ENCODE measurements at regions not wholly inside any gene's neighbourhood (a gene's known extent, or its start where the extent isn't known, plus 50 kb on each side); places are given as distances from the start of the nearest gene placed in this dataset.
A peak's percentile ranks its signal among the peaks of the same experiment; 100 is the strongest.

DNA sequence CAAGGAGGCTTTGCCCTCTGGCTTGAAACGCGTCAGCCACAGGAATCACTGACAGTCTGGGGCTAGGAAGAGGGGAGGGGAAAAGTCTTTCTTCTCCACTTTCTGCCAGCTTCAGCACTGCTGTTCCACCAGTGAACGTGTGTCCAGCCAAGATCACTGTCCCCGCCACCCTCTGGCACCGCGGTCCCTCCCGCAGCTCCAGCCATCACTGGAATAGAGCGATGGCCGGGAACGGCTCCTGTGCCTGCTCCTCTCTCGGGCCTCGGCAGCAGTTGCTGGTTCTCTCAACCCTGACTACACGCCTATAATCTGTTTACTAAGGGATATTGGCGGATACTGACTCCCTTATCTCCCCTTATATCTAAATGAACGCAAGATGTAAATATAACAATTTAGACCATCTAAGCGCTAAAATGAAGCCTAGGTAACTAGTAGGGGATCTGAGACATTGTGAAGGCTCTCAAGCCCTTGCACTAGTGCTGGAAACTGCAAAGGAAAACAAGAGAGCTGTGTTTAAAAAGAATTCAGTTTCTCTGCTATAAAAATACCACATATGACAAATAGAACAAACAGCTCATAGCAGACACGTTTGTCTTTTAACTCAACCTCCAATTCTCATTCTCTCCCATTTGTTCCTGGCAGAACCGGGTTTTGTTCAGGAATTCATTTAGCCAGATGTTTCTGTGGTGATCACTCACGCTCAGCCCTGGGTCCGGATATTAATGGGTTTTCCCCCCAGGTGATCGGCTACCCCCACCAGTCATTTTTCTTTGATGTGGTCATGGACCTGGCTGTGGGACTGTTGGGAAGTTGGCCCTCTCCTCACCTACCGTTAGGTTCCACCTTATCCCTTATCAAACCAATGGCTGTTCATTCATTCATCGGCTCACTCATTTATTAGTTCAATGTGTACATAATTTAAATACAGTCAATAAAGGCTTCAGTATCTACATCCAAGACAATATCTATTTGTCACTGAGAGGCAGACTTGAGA is 149.8 kb downstream of the MED10 start:
- no peak for DNase-seq

DNA sequence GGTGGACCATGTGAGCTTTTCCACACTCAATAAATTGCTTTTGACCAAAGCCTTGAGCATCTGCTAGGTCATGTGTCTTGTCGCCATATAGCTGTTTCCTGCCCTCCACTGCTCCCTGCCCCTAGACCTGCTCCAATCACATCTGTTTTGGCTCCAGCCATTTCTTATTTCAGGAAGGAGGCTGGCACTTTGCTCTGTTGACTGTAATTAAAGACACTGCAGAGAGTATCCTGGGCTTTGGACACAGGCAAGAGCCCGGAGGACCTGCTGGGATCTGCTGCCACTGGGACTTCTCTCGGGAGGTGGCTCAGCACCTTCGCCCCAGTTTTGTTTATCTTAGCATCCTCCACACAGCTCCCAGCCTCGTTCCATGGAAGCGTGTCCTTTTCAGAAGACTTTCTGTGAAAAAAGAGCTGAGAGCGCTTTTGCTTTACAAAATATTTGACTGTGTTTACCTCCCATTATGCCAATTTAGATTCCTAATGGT is 153.2 kb downstream of the MED10 start:
- no peak for DNase-seq

DNA sequence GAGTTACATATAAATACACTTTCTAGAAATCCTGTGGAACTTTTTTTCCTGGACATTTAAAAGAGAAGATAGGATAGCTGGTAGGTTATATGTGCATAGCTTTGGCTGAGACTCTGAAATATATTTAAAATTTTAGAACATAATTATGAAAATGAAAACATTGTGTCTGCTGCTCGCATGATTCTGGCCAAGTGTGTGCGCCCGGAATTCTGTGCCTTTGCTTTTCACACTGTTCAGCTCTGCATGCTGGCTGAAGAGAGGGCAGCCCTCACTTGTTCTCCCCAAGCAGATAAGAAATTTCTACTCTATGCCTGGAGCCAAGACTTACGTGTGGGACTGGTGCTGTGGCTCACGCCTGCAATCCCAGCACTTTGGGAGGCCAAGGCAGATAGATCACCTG is 153.9 kb downstream of the MED10 start:
- no peak for DNase-seq

DNA sequence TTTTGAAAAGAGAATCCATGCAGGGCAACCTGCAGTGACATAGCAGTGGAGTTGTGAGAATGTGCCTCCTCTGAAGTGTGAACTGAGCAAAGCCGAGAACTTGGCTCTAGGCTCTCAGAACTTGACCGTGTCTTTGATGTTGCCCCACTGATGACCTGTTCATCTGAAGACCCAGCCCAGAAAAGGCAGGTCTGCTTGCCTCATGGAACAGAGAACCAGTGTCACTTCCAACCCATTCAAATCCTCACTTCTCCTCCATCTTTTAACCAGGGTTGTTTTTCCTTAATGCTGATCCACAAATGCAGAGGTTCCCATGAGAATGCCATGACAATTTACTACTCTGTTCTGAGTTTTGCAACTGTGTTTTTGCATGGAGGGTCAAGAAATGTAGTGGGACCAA is 155.4 kb downstream of the MED10 start:
- no peak for DNase-seq

DNA sequence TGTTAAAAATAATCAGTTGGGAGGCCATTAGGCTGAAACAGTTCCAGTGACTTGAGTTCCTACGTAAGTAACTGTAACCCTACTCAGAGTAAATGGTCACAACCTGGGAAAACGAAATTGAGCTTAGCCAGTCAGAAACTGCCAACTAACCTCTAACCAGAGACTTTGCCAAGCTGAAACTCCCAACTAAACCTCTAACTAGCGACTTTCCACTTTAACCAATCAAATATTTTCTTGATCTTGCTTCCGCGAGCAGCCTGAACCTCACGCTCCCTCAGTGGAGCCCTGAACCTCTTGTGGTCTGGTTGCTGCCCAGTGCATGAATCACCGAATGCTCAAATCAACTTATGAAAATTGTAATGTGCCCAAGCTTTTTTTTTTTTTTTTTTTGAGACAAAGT is 156.2 kb downstream of the MED10 start:
- DNase-seq = no peak

GRCh38 chr5:6221141-6221626 is 157.2 kb downstream of the MED10 start:
- DNase-seq = no peak

DNA sequence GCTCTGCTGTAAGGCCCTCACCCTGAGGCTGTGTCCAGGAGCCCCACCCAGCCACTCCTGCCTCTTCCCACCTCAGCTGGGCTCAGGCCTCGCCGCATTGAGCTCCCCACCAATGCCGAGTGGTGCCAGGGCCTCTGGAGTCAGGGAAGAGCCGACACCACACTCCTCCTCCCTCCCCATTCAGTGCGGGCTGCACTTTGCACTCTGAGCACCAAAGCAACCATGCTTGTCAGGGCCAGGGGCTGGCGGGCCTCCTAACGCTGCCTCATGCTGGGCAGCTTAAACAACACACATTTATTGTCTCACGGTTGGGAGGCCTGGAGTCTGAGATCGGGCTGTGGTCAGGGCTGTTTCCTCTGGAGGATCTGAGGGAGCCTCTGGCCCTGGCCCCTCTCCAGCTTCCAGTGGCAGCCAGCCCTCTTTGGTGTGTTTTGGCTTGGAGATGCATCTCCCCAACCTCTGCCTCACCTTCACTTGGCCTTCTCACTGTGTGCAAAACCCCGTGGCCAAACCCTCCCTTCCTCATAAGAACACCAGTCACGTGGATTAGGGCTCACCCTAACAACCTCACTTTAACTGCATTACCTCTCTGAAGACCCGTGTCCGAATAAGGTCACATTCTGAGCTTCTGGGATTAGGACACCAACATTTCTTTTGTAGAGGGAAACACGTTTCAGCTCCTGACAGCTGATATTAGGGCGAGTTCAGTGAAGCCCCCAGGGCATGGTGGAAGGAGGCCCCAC is 157.8 kb downstream of the MED10 start:
- no peak for DNase-seq

DNA sequence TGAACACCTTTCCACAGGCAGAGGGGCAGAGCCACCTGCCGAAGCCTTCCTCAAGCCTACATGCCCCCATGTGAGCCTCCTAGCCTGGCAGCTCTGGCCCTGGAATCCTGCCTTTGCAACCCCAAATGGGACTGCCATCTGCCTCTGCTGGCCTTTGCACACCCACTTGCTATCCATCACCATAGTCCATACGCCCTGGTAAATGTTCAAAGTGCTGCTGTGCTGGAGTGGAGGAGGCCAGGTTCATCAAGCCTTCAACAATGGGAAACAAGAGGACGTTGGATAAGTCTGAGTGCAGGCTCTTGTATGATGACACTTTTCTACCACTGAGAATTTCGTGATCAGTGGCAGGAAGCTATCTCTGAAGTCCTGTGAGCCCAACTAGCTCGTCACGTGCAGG is 159.8 kb downstream of the MED10 start:
- no peak for DNase-seq

GRCh38 chr5:6218116-6218515 is 160.2 kb downstream of the MED10 start:
- DNase-seq = no peak

DNA sequence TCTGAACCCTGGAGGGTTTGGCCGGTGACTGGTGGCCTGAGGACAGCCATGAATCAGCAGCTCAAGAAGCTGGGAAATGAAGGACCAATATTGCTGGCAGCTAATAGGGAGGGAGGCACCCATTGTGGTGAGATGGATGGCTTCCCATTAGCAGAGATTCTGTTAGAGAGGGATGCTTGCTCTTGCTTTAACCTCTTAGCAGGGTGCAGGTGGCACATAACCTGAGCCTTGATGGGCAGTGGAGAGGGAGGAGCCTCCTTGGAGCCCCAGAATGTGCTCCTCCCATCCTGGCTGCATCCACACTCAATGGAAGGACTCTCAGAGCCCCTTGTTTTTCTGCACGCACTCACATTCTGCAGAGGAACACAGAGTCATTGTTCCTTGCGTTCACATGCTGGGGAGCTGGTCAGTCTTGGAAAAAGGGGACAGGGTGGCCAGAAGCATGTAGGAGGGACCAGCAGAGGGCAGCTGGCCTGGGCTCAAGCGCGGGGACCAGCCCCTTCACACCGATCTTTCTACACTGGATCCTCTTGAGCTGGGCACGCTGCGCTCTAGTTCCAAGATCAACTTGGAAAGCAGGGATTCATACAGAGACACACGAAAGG is 161.8 kb downstream of the MED10 start:
- peak in 2 of 3 experiments; percentile 13 to 23 for DNase-seq

GRCh38 chr5:6215891-6216290 is 162.5 kb downstream of the MED10 start:
- DNase-seq = no peak

GRCh38 chr5:6212244-6212643 is 166.1 kb downstream of the MED10 start:
- DNase-seq = no peak

DNA sequence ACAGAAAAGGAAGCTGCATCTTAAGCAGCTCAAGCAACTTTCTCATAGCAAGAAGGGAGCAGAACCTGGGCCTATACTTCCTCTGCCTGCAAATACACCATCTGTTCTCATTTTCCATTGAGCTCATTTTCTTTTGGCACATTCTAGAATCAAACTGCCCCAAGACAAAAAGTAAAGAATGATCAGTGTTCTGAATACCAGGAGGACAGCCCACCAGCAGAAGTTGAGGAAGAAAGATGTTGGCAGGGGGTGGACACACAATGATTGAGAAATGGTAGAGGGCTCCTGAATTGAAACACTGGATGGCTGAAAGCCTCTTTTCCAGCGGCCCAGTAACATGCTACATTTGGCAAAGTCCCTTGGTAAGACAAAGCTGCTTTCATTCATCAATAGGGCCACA is 171.8 kb downstream of the MED10 start:
- DNase-seq = no peak

DNA sequence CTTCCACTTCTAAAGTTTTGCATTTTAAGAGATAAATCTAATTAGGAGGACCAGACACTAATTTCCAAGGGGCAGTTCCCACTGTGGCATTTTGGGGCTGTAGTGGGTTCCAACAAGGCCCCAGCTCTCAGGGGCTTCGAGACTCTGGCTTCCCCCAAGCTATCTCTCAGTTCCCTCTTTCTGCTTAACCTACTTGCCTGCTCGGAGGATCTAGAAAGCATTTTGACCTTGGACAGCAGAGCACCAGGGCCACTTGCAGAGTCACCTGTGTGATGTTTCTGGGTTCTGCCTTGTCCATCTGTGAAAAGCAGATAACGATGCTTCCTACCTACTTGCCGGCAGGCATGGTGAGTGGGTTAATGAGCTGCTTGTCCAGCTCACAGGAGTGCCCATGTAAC is 175.4 kb downstream of the MED10 start:
- peak in 1 of 3 experiments; percentile 61 for DNase-seq

DNA sequence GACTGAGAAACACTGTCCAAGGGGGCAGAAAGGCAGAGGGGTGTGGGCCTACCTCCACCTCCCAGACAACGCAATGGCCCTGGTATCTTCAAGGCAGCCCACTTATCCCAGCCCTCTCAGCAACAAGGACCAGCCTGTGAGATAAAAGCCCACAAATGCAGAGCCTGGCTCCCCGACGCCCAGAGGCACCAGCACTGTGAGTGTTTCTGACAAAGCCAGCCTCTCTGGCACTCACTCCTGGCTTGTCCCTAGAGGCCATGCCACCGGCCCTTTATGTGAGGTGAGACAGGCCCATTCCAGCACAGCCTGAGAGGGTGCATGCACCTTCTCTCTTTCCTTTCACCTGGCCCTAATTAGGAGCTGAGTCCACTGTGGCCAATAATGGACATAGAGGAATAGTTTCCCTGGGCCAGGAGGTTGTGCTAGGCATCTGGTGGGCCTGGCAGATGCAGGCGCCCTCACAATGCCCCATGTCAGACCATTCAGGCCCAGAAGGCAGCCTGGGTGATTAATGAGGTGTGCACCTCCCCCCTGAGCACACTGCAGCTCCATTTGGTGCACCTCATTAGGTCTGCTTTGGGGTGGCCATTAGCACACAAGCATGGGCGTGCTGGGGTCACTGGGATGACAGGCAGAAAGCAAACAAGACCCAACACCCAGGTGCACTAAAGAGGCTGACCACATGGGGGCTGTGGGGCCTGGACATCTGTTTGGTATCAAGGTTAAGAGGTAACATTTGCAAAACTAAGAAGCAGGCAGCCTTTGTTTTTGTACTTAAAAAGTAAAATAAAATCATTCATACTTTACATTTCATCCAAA is 176.0 kb downstream of the MED10 start:
- DNase-seq = peak in 2 of 3 experiments; percentile 38 to 74

- DNase-seq = no peak
These were observed 176.7 kb downstream of the MED10 start for GRCh38 chr5:6201631-6202030.

GRCh38 chr5:6198531-6198930 is 179.8 kb downstream of the MED10 start:
- DNase-seq = no peak

GRCh38 chr5:6197427-6197826 is 180.9 kb downstream of the MED10 start:
- DNase-seq = no peak

DNA sequence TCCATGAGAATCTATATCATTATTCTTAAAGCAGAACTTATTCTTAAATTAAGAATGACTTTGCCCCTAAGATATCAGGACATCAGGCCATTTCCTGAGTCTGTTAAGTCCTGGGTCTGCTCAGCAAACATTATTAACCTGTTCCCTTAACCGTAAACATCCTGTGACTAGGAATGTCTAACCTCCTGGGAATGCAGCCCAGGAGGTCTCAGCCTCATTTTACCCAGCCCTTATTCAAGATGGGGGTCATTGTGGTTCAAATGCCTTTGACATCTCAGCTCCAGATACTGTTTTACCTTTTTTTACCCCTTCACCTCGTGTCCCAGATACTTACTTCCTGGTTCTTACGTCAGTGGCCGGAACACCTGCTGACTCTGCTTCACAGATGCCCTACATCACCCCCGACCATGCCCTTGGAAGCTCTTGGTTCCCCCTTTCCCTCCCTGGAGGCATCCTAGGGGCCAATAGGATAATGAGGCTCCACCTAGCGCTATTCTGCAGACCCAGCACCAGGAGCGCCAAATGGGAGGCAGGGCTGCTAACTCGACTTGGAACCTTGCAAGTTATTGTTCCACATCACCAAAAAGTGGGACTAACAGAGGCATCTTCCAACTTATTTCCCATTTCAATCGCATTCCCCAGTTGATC is 182.5 kb downstream of the MED10 start:
- no peak for DNase-seq

DNA sequence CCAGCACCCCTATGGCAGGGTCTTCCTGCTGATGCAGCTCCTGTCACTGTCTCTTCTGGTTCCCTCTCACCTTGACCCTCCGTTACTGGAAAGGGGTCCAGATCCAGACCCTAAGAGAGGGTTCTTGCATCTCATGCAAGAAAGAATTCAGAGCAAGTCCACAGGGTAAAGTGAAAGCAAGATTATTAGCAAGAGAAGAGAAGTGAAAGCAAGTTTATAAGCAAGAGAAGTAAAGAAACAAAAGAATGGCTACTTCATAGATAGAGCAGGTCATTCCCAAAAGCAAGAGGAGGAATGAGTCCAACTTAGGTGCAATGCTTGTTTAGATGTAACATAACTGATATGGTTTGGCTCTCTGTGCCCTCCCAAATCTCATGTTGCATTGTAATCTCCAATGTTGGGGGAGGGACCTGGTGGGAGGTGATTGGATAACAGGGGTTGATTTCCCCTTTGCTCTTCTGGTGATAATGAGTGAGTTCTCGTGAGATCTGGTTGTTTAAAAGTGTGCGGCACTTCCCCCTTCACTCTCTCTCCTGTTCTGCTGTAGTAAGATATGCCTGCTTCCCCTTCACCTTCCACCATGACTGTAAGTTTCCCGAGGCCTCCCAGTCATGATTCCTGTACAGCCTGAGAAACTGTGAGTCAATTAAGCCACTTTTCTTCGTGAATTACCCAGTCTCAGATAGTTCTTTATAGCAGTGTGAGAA is 183.3 kb downstream of the MED10 start:
- no peak for DNase-seq

DNA sequence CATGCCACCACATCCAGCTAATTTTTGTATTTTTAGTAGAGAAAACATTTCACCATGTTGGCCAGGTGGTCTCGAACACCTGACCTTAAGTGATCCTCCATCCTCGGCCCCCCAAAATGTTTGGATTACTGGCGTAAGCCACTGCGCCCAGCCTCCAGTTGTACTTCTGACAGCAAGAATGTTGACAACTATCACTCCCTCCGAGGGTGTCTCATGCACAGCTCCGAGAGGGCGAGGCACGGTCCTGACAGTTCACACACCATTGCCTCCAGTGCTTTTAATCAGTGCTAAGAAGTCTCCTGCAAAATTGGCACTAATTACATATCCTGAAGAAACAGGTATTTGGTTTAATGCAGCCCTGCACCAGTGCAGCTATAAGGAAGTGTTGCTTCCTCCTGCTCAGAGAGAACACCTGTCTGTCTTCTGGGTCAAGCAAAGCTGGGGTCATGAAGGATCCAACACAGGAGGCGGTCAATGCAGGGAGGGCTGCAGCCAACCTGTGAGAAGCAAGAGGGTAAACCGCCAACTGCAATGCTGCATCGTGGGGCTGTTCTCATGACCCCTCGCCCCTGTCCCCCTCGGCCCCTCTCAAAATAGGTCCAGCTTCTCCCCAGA is 184.0 kb downstream of the MED10 start:
- DNase-seq = no peak

Measured in NCI-H1417 (cell line).